Epithelial cell of prostate (primary cell): ENCODE measurements at regions not wholly inside any gene's neighbourhood (a gene's known extent, or its start where the extent isn't known, plus 50 kb on each side); places are given as distances from the start of the nearest gene placed in this dataset.
A peak's percentile ranks its signal among the peaks of the same experiment; 100 is the strongest.
"Not testable (repeated sequence)": the region's sequence is repeated elsewhere in the genome, so short reads cannot be mapped to it uniquely, and the experiment has no call there.

Experiments used
- DNase-seq: peaks from one replicate; pipeline ENCODE4 v3.0.0-alpha.2; 2011; ENCODE audit warnings: low read depth, low spot score
- H3K27ac ChIP-seq: fragments of 450-650 bp; 2 replicates; pipeline ENCODE4 v1.5.1; 2017; ENCODE audit warnings: mild to moderate bottlenecking

- H3K27ac ChIP-seq, DNase-seq: not testable (repeated sequence)
Observed at GRCh38 chr20:47912786-47913501, 127.7 kb upstream of the SULF2 start.

GRCh38 chr20:47912165-47912564 lies 126.9 kb upstream of the SULF2 start:
- DNase-seq, H3K27ac ChIP-seq: not testable (repeated sequence)

- H3K27ac ChIP-seq, DNase-seq: not testable (repeated sequence)
Observed at GRCh38 chr20:47909696-47910369, 124.6 kb upstream of the SULF2 start.

GRCh38 chr20:47908361-47909035 lies 123.2 kb upstream of the SULF2 start:
- peak; percentile 33 for DNase-seq
- H3K27ac ChIP-seq: not testable (repeated sequence)

GRCh38 chr20:47907951-47908350 lies 122.7 kb upstream of the SULF2 start:
- not testable (repeated sequence) for H3K27ac ChIP-seq, DNase-seq

GRCh38 chr20:47907031-47907675 lies 121.9 kb upstream of the SULF2 start:
- no peak for DNase-seq
- H3K27ac ChIP-seq: no peak overlapping the region

- DNase-seq: no peak
- no peak overlapping the region for H3K27ac ChIP-seq
Observed at GRCh38 chr20:47906348-47906660, 121.0 kb upstream of the SULF2 start.

- H3K27ac ChIP-seq: no peak overlapping the region
- no peak for DNase-seq
Observed at GRCh38 chr20:47905628-47906347, 120.5 kb upstream of the SULF2 start.

GRCh38 chr20:47903009-47903408 lies 117.7 kb upstream of the SULF2 start:
- not testable (repeated sequence) for DNase-seq, H3K27ac ChIP-seq

- H3K27ac ChIP-seq, DNase-seq: not testable (repeated sequence)
Observed at GRCh38 chr20:47899313-47899712, 114.0 kb upstream of the SULF2 start.

- no peak for DNase-seq
- no peak overlapping the region for H3K27ac ChIP-seq
Observed at GRCh38 chr20:47897461-47897860, 112.2 kb upstream of the SULF2 start.

- not testable (repeated sequence) for DNase-seq
Observed at GRCh38 chr20:47892681-47893080, 107.4 kb upstream of the SULF2 start.

GRCh38 chr20:47890708-47891107 lies 105.4 kb upstream of the SULF2 start:
- not testable (repeated sequence) for H3K27ac ChIP-seq

More at GRCh38 chr20:47892681-47893080, 107.4 kb upstream of the SULF2 start:
- H3K27ac ChIP-seq: not testable (repeated sequence)

GRCh38 chr20:47889751-47890150 lies 104.5 kb upstream of the SULF2 start:
- DNase-seq: not testable (repeated sequence)

More at GRCh38 chr20:47890708-47891107, 105.4 kb upstream of the SULF2 start:
- DNase-seq: not testable (repeated sequence)

GRCh38 chr20:47888351-47888750 lies 103.1 kb upstream of the SULF2 start:
- no peak for DNase-seq
- H3K27ac ChIP-seq: no peak overlapping the region

More at GRCh38 chr20:47889751-47890150, 104.5 kb upstream of the SULF2 start:
- H3K27ac ChIP-seq: not testable (repeated sequence)

GRCh38 chr20:47887477-47888080 lies 102.3 kb upstream of the SULF2 start:
- no peak for DNase-seq
- no peak overlapping the region for H3K27ac ChIP-seq

GRCh38 chr20:47887064-47887463 lies 101.8 kb upstream of the SULF2 start:
- no peak for DNase-seq
- H3K27ac ChIP-seq: no peak overlapping the region

GRCh38 chr20:47886454-47887041 lies 101.3 kb upstream of the SULF2 start:
- no peak overlapping the region for H3K27ac ChIP-seq
- DNase-seq: no peak

GRCh38 chr20:47885909-47886453 lies 100.7 kb upstream of the SULF2 start:
- DNase-seq: no peak
- no peak overlapping the region for H3K27ac ChIP-seq
